B cell (primary cell): ENCODE measurements at regions not wholly inside any gene's neighbourhood (a gene's known extent, or its start where the extent isn't known, plus 50 kb on each side); places are given as distances from the start of the nearest gene placed in this dataset.

Source experiments
- EZH2 ChIP-seq: IDR thresholded peaks from 2 replicates; pipeline ENCODE4 v1.6.1; 2012; ENCODE audit warnings: borderline replicate concordance, low read depth, mild to moderate bottlenecking, moderate library complexity, low read length; ENCODE audit not compliant: insufficient read depth, poor library complexity, severe bottlenecking
- TF ChIP-seq, protein P1 (sequence below): fragments of 200-600 bp; IDR thresholded peaks from one replicate; pipeline ENCODE4 v1.8.0; 2022; ENCODE audit warnings: antibody characterized with exemption, mild to moderate bottlenecking

DNA sequence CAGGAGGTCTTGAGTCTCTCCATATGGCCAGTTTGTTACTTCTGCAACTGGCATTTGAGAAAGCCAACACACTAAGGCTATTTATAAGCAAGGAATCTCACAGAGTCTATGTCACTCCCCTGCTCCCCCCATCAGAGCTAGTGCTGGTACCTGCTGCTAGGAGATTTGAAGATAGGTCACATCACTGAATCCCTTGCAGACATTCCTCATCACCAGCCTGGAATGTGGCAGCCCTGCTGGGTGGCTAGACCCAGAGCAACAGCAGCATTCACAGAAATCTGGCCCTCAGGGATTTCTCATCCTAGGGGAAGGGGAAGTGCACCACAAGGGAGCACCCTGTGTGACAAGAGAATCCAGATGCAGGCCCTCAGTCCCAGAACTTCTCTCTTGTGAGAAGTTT lies 672.1 kb downstream of the HACE1 start:
- TF ChIP-seq, protein P1, sequence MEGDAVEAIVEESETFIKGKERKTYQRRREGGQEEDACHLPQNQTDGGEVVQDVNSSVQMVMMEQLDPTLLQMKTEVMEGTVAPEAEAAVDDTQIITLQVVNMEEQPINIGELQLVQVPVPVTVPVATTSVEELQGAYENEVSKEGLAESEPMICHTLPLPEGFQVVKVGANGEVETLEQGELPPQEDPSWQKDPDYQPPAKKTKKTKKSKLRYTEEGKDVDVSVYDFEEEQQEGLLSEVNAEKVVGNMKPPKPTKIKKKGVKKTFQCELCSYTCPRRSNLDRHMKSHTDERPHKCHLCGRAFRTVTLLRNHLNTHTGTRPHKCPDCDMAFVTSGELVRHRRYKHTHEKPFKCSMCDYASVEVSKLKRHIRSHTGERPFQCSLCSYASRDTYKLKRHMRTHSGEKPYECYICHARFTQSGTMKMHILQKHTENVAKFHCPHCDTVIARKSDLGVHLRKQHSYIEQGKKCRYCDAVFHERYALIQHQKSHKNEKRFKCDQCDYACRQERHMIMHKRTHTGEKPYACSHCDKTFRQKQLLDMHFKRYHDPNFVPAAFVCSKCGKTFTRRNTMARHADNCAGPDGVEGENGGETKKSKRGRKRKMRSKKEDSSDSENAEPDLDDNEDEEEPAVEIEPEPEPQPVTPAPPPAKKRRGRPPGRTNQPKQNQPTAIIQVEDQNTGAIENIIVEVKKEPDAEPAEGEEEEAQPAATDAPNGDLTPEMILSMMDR: no peak
- no peak for TF ChIP-seq EZH2
